ENCODE measurements at regions not wholly inside any gene's neighbourhood (a gene's known extent, or its start where the extent isn't known, plus 50 kb on each side); places are given as distances from the start of the nearest gene placed in this dataset.

DNA sequence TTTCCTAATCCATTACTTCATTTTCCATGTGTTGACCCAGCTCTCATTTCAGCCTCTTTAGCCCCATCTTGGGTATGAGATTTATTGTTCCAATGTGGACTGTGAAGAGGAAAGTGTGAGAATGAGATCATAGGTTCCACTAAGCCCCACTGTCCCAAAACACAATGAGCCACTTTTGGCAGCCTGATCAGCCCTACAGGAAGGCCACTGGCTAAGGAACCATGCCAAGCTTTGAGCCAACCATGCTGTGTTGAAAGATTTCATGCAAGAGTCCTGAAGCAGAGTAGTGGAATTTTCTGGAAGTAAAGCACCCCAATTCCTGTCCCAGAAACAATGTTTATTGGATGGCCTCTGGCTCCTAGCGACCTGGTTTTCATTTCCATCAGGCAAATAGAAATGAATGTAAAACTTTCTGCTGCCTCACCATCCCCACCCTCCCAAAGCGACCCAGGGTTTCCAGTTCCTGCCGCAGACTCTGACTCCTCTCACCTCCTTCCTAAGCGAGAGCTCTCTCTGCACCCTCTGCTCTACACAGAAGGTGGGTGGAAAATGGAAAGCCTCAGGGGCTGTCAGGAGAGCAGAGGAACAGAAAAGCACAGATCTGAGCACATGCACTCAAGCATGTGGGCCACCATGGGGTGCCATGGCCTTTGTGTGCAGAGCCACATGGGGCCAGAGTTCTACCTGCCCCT is 73.1 kb downstream of the KCTD12 start:
- Histone ChIP-seq H3K9ac (ENCODE audit: low read depth, low read length) (no peak overlapping the region), H3K4me1 (ENCODE audit: insufficient read depth, low read length) (no peaks in the 10 kb centered on the region), H3K4me3 (ENCODE audit: low read length) (no peak overlapping the region), H3K9me3 (ENCODE audit: insufficient read depth, low read depth, low read length) (peaks cover 3% of the 10 kb centered on the region; the same call in 1 of the 2 replicates), H3K36me3 (ENCODE audit: insufficient read depth, low read length) (no peaks in the 10 kb centered on the region), H3K27ac (ENCODE audit: low read depth, low read length) (no peak overlapping the region), H3K27me3 (ENCODE audit: insufficient read depth, low read length) (no peaks in the 10 kb centered on the region)
- WGBS, result 91% methylated on average over 4 of the region's 4 CpGs

DNA sequence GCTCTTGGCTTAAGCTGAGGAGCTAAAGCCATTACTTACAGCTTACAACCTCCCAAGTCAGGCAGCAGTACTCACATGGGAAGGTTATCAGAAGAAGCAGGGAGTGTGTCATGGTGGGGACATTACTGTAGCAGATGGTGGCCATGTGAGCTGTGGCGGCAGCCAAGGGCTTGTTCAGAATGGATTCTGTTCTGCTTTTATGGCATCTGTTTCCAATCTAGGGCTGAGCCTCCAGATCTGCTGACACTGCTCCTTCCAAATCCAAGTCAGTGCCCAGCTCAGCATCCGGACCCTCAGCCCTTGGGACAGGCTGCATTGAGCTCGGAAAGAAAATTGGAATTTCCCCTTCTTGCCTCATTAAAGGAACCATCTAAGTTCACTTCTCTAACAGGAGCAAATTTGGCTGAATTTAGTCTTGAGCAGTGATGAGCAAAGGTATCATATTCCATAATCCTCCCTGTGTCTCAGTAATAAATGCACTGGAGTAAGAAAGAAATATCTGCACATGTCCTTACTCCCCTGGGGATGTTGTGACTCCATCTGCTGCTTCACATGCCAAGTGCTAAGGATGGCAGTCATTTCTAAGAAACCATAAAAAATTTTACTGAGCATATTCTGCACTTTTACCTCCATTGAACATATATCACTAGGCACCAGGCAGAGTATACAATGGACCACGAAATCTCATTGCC is 73.9 kb downstream of the KCTD12 start:
- no peaks in the 10 kb centered on the region for H3K27me3 ChIP-seq (ENCODE audit: insufficient read depth, low read length)
- H3K36me3 ChIP-seq (ENCODE audit: insufficient read depth, low read length), result no peaks in the 10 kb centered on the region
- no peak overlapping the region for H3K4me3 ChIP-seq (ENCODE audit: low read length)
- H3K4me1 ChIP-seq (ENCODE audit: insufficient read depth, low read length), result no peaks in the 10 kb centered on the region
- no peak overlapping the region for H3K27ac ChIP-seq (ENCODE audit: low read depth, low read length)
- no peak overlapping the region for H3K9ac ChIP-seq (ENCODE audit: low read depth, low read length)
- peaks cover 7% of the 10 kb centered on the region; the same call in 1 of the 2 replicates for H3K9me3 ChIP-seq (ENCODE audit: insufficient read depth, low read depth, low read length)
- WGBS, result 89% methylated on average over 4 of the region's 4 CpGs

DNA sequence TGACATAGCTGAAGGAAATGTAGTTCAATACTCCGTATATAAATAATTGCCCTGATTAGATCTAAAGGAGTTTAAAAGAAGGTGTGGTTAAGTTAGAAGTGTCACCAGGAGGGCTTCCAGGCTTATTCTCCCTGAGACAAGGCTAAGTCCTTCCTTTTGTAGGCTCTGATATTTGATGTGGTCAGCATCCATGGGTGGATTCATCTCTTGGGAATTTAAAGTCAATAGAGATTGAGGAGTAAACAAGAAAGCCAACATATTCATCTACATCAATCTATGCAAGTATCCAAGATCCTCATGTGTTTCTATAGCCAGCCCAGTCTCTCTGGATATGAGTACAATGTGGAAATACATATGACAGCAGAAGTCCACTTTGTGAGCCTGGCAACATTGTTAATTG is 76.8 kb downstream of the KCTD12 start:
- Histone ChIP-seq H3K27ac (ENCODE audit: low read depth, low read length) (no peak overlapping the region), H3K27me3 (ENCODE audit: insufficient read depth, low read length) (no peaks in the 10 kb centered on the region), H3K9me3 (ENCODE audit: insufficient read depth, low read depth, low read length) (peaks cover 7% of the 10 kb centered on the region; the same call in 1 of the 2 replicates), H3K36me3 (ENCODE audit: insufficient read depth, low read length) (no peaks in the 10 kb centered on the region), H3K9ac (ENCODE audit: low read depth, low read length) (no peak overlapping the region), H3K4me1 (ENCODE audit: insufficient read depth, low read length) (no peaks in the 10 kb centered on the region), H3K4me3 (ENCODE audit: low read length) (no peak overlapping the region)
- WGBS, result 100% methylated on average over 1 of the region's 1 CpG

DNA sequence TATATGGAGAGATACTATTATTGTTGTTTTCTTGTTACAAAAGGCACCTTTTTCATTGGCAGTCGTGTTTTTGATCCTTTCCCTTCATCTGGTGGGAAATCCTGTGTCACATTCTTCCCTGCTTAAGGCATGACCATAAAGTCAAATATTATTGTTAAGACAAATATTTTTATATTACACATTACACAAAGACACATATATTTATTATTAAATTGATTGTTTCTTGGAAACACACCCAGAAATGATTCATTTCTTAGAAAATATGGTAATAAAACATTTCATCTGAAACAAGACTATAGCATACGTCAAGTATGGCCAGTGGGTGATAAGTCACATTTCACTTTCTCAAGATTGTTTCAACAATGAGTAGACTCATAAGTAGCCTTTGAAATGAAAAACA is 77.3 kb downstream of the KCTD12 start:
- no peak overlapping the region for H3K27ac ChIP-seq (ENCODE audit: low read depth, low read length)
- H3K4me3 ChIP-seq (ENCODE audit: low read length), result no peak overlapping the region
- H3K9ac ChIP-seq (ENCODE audit: low read depth, low read length), result no peak overlapping the region
- WGBS, result no CpG with 5 or more reads among the region's 2 CpGs
- peaks cover 7% of the 10 kb centered on the region; the same call in 1 of the 2 replicates for H3K9me3 ChIP-seq (ENCODE audit: insufficient read depth, low read depth, low read length)
- no peaks in the 10 kb centered on the region for H3K36me3 ChIP-seq (ENCODE audit: insufficient read depth, low read length)
- H3K4me1 ChIP-seq (ENCODE audit: insufficient read depth, low read length), result no peaks in the 10 kb centered on the region
- no peaks in the 10 kb centered on the region for H3K27me3 ChIP-seq (ENCODE audit: insufficient read depth, low read length)

DNA sequence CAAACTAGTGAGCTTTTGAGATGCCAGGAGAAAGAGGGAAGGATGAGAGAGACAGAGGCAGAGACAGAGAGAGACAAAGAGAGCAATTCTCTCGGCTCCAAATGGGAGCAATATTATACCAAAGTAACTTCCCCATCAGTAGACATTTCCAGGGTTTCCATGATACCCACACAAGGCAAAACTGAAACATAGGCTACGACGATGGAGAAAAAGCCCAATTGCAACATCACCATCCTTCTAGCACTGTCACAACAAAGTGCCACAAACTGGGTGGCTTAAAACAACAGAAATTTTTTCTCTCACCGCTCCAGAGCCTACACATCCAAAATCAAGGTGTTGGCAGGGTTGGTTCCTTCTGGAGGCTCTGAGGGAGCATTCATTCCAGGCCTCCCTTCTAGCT is 81.4 kb downstream of the KCTD12 start:
- no peak overlapping the region for H3K4me3 ChIP-seq (ENCODE audit: low read length)
- no peaks in the 10 kb centered on the region for H3K36me3 ChIP-seq (ENCODE audit: insufficient read depth, low read length)
- no peaks in the 10 kb centered on the region for H3K4me1 ChIP-seq (ENCODE audit: insufficient read depth, low read length)
- whole genome bisulfite sequencing, result 84% methylated on average over 4 of the region's 4 CpGs
- H3K27me3 ChIP-seq (ENCODE audit: insufficient read depth, low read length), result no peaks in the 10 kb centered on the region
- peaks cover 7% of the 10 kb centered on the region; the same call in 1 of the 2 replicates for H3K9me3 ChIP-seq (ENCODE audit: insufficient read depth, low read depth, low read length)
- H3K27ac ChIP-seq (ENCODE audit: low read depth, low read length), result no peak overlapping the region
- no peak overlapping the region for H3K9ac ChIP-seq (ENCODE audit: low read depth, low read length)

DNA sequence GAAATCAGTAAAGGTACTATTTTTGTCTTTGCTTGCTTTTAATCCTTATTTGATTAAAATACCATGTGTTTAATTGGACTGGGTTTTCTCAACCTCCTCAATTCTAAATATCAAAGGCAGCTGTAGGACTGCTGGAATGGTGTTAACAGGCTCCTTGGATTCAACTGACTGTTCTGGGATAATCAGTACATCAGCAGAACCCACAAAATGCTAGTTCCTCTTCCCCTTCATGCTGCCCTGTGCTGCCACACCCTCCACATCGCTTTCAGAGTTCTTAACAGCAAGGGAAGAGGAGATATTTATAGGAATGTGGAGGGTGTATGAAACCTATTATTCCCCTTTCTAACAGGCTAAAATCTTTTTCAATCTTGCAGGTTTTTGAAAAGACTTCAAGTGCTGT is 82.4 kb downstream of the KCTD12 start:
- Histone ChIP-seq H3K4me3 (ENCODE audit: low read length) (no peak overlapping the region), H3K36me3 (ENCODE audit: insufficient read depth, low read length) (no peaks in the 10 kb centered on the region), H3K27ac (ENCODE audit: low read depth, low read length) (no peak overlapping the region), H3K27me3 (ENCODE audit: insufficient read depth, low read length) (no peaks in the 10 kb centered on the region), H3K9me3 (ENCODE audit: insufficient read depth, low read depth, low read length) (peaks cover 7% of the 10 kb centered on the region; the same call in 1 of the 2 replicates), H3K9ac (ENCODE audit: low read depth, low read length) (no peak overlapping the region), H3K4me1 (ENCODE audit: insufficient read depth, low read length) (no peaks in the 10 kb centered on the region)
- WGBS, result no CpG with 5 or more reads among the region's 1 CpG

DNA sequence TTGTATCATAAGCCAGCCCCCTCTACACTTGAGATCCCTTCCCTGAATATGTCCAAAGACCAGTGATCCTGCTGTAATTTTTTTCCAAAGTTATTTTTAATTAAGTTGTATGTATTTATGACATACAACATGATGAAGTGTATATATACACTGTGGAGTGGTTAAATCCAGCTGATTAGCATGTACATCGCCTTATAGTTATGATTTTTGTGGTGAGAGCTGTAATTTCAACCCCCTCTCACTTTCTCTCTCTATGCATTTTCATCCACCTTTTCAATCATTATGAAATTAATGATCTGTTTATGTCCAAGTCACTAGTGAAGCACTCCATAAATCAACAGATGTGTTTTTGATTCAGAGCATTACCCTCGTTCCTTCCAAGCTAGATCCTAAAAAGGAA is 85.3 kb downstream of the KCTD12 start:
- H3K27me3 ChIP-seq (ENCODE audit: insufficient read depth, low read length), result no peaks in the 10 kb centered on the region
- no peaks in the 10 kb centered on the region for H3K9me3 ChIP-seq (ENCODE audit: insufficient read depth, low read depth, low read length)
- H3K27ac ChIP-seq (ENCODE audit: low read depth, low read length), result no peak overlapping the region
- H3K4me1 ChIP-seq (ENCODE audit: insufficient read depth, low read length), result no peaks in the 10 kb centered on the region
- no peak overlapping the region for H3K9ac ChIP-seq (ENCODE audit: low read depth, low read length)
- H3K4me3 ChIP-seq (ENCODE audit: low read length), result no peak overlapping the region
- H3K36me3 ChIP-seq (ENCODE audit: insufficient read depth, low read length), result no peaks in the 10 kb centered on the region
- WGBS, result 94% methylated on average over 1 of the region's 2 CpGs

DNA sequence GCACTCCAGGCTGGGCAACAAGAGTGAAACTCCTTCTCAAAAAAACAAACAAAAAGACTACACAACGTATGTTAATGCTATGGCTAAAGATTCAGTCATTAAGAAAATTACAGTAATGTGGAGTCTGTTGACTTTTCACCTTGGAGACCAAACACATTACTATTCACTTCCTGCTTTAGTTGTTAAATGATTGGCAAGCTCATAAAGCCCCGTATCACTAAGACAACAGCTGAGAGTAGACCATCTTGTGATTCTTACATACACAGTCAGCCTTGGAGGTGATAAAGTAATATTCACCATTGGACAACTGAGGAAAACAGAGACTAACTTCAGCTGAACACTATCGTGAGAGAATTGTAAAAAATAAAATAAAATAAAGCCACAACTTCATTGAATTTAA is 86.5 kb downstream of the KCTD12 start:
- 100% methylated on average over 1 of the region's 3 CpGs for WGBS
- Histone ChIP-seq H3K27me3 (ENCODE audit: insufficient read depth, low read length) (no peaks in the 10 kb centered on the region), H3K27ac (ENCODE audit: low read depth, low read length) (no peak overlapping the region), H3K36me3 (ENCODE audit: insufficient read depth, low read length) (no peaks in the 10 kb centered on the region), H3K9me3 (ENCODE audit: insufficient read depth, low read depth, low read length) (no peaks in the 10 kb centered on the region), H3K4me1 (ENCODE audit: insufficient read depth, low read length) (no peaks in the 10 kb centered on the region), H3K4me3 (ENCODE audit: low read length) (no peak overlapping the region), H3K9ac (ENCODE audit: low read depth, low read length) (no peak overlapping the region)

DNA sequence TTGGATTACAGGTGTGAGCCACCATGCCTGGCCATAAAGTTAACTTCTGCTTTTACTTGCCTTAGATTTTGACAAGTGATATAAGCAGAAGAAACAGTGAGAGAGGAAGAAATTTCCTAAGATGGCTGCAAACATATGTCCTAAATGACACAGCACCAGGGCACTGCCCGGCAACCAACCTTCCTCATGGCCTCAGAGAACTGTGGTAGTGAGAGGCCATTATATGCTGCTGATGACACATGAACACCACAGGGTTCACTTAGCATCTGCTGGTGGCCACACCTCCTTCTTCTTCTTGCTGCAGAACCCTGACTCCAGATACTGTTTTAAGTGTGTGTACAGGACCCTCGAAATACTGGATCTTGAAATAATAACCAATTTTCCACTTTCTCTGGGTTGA is 88.2 kb downstream of the KCTD12 start:
- H3K27ac ChIP-seq (ENCODE audit: low read depth, low read length), result no peak overlapping the region
- no peaks in the 10 kb centered on the region for H3K4me1 ChIP-seq (ENCODE audit: insufficient read depth, low read length)
- 86% methylated on average over 1 of the region's 2 CpGs for WGBS
- no peak overlapping the region for H3K4me3 ChIP-seq (ENCODE audit: low read length)
- no peak overlapping the region for H3K9ac ChIP-seq (ENCODE audit: low read depth, low read length)
- H3K9me3 ChIP-seq (ENCODE audit: insufficient read depth, low read depth, low read length), result no peaks in the 10 kb centered on the region
- H3K36me3 ChIP-seq (ENCODE audit: insufficient read depth, low read length), result no peaks in the 10 kb centered on the region
- no peaks in the 10 kb centered on the region for H3K27me3 ChIP-seq (ENCODE audit: insufficient read depth, low read length)

DNA sequence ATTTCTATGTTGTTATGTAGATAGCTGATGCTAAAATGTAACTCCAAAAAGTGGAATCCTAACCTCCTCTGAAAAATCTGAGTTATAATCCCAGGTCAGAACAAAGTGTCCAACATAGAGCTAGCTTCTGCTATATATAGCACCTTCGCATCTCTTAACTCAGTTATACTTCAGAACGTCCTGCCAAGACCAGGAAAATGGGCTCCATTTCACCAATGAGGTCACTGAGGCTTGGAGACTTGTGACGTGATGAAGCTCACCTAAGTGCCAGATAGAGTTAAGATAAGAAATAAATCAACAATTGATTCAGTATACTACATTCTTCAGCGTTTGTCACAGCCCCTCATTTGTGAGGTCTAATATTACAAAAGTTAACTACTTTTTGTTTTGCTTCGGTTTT is 88.8 kb downstream of the KCTD12 start:
- no peaks in the 10 kb centered on the region for H3K9me3 ChIP-seq (ENCODE audit: insufficient read depth, low read depth, low read length)
- H3K9ac ChIP-seq (ENCODE audit: low read depth, low read length), result no peak overlapping the region
- H3K4me3 ChIP-seq (ENCODE audit: low read length), result no peak overlapping the region
- H3K27ac ChIP-seq (ENCODE audit: low read depth, low read length), result no peak overlapping the region
- no peaks in the 10 kb centered on the region for H3K36me3 ChIP-seq (ENCODE audit: insufficient read depth, low read length)
- no peaks in the 10 kb centered on the region for H3K4me1 ChIP-seq (ENCODE audit: insufficient read depth, low read length)
- H3K27me3 ChIP-seq (ENCODE audit: insufficient read depth, low read length), result no peaks in the 10 kb centered on the region
- 93% methylated on average over 4 of the region's 5 CpGs for WGBS

DNA sequence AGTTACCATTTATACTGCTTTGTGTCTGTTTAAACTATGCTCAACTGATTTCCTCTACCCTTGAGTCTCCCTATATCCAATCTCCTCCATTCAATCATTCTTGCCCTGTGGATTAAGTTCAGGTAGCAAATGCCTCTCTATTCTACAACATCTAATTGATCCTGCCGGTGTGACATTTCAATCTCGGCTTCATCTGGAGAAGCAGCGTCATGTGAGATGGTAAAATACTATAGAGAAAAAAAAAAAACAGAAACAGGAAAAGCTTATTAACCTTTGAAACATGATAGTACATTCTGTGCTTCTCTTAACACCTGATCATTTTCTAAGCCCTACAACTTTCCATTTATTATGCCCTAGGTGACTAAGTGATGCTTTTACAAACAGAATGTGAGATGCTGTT is 89.4 kb downstream of the KCTD12 start:
- no peak overlapping the region for H3K4me3 ChIP-seq (ENCODE audit: low read length)
- no peak overlapping the region for H3K9ac ChIP-seq (ENCODE audit: low read depth, low read length)
- H3K27me3 ChIP-seq (ENCODE audit: insufficient read depth, low read length), result no peaks in the 10 kb centered on the region
- 80% methylated on average over 1 of the region's 3 CpGs for WGBS
- no peaks in the 10 kb centered on the region for H3K4me1 ChIP-seq (ENCODE audit: insufficient read depth, low read length)
- no peaks in the 10 kb centered on the region for H3K36me3 ChIP-seq (ENCODE audit: insufficient read depth, low read length)
- no peak overlapping the region for H3K27ac ChIP-seq (ENCODE audit: low read depth, low read length)
- H3K9me3 ChIP-seq (ENCODE audit: insufficient read depth, low read depth, low read length), result no peaks in the 10 kb centered on the region

All from HUES64 (cell line).